Neural crest cell (in vitro differentiated cells): ENCODE measurements at regions not wholly inside any gene's neighbourhood (a gene's known extent, or its start where the extent isn't known, plus 50 kb on each side); places are given as distances from the start of the nearest gene placed in this dataset.

Experiments
- DNase-seq: peaks from one replicate; pipeline ENCODE4 v3.0.0; 2021; ENCODE audit warnings: low read depth, mixed read lengths, low spot score
- H3K27ac Mint-ChIP-seq: one replicate; pipeline ENCODE4 v1.8.0; 2021; ENCODE audit warnings: mild to moderate bottlenecking, mixed read lengths; ENCODE audit not compliant: unreplicated experiment
- H3K27me3 Mint-ChIP-seq: 2 replicates; pipeline ENCODE4 v1.8.0; 2021; ENCODE audit warnings: low read depth, mild to moderate bottlenecking, mixed read lengths
- H3K36me3 Mint-ChIP-seq: 2 replicates; pipeline ENCODE4 v1.8.0; 2021; ENCODE audit warnings: low read depth, mild to moderate bottlenecking, mixed read lengths
- H3K4me1 Mint-ChIP-seq: 2 replicates; pipeline ENCODE4 v1.8.0; 2021; ENCODE audit warnings: mixed read lengths
- H3K4me3 Mint-ChIP-seq: one replicate; pipeline ENCODE4 v1.8.0; 2021; ENCODE audit warnings: mild to moderate bottlenecking, mixed read lengths
- H3K9me3 Mint-ChIP-seq: 2 replicates; pipeline ENCODE4 v1.8.0; 2021; ENCODE audit warnings: mixed read lengths
- CTCF ChIP-seq: fragments of 200-600 bp; sonication (generic); conservative IDR thresholded peaks from 2 replicates; pipeline ENCODE4 v1.5.0; 2021; ENCODE audit warnings: antibody characterized with exemption, mild to moderate bottlenecking

- Mint-ChIP-seq H3K9me3 (peaks cover 6% of the 10 kb centered on the region), H3K36me3 (no peaks in the 10 kb centered on the region), H3K4me3 (no peak overlapping the region), H3K27ac (no peak overlapping the region), H3K27me3 (no peaks in the 10 kb centered on the region), H3K4me1 (peaks cover 4% of the 10 kb centered on the region)
- TF ChIP-seq CTCF: no peak
- DNase-seq: no peak
Observed at GRCh38 chr1:232213928-232214327, 416.0 kb downstream of the SIPA1L2 start.

- peaks cover 3% of the 10 kb centered on the region for H3K9me3 Mint-ChIP-seq
- H3K4me3 Mint-ChIP-seq: no peak overlapping the region
- H3K4me1 Mint-ChIP-seq: peaks cover 4% of the 10 kb centered on the region
- H3K27ac Mint-ChIP-seq: no peak overlapping the region
- no peak for TF ChIP-seq CTCF
- no peak for DNase-seq
- H3K27me3 Mint-ChIP-seq: no peaks in the 10 kb centered on the region
- no peaks in the 10 kb centered on the region for H3K36me3 Mint-ChIP-seq
Observed at GRCh38 chr1:232212253-232212652, 417.7 kb downstream of the SIPA1L2 start.

- DNase-seq: no peak
- no peaks in the 10 kb centered on the region for H3K27me3 Mint-ChIP-seq
- TF ChIP-seq CTCF: peak; percentile 53
- H3K9me3 Mint-ChIP-seq: peaks cover 3% of the 10 kb centered on the region
- peaks cover 4% of the 10 kb centered on the region for H3K4me1 Mint-ChIP-seq
- no peak overlapping the region for H3K4me3 Mint-ChIP-seq
- H3K36me3 Mint-ChIP-seq: no peaks in the 10 kb centered on the region
- H3K27ac Mint-ChIP-seq: no peak overlapping the region
Observed at GRCh38 chr1:232211149-232211548, 418.8 kb downstream of the SIPA1L2 start.

- no peak for TF ChIP-seq CTCF
- no peak overlapping the region for H3K27ac Mint-ChIP-seq
- peaks cover 1% of the 10 kb centered on the region for H3K9me3 Mint-ChIP-seq
- H3K4me3 Mint-ChIP-seq: no peak overlapping the region
- no peaks in the 10 kb centered on the region for H3K36me3 Mint-ChIP-seq
- H3K27me3 Mint-ChIP-seq: no peaks in the 10 kb centered on the region
- DNase-seq: no peak
- peaks cover 4% of the 10 kb centered on the region for H3K4me1 Mint-ChIP-seq
Observed at GRCh38 chr1:232209357-232209756, 420.6 kb downstream of the SIPA1L2 start.

- no peak overlapping the region for H3K27ac Mint-ChIP-seq
- H3K4me1 Mint-ChIP-seq: peaks cover 1% of the 10 kb centered on the region
- H3K9me3 Mint-ChIP-seq: peaks cover 11% of the 10 kb centered on the region
- peaks cover 8% of the 10 kb centered on the region for H3K36me3 Mint-ChIP-seq
- no peaks in the 10 kb centered on the region for H3K27me3 Mint-ChIP-seq
- H3K4me3 Mint-ChIP-seq: no peak overlapping the region
- DNase-seq: no peak
- no peak for TF ChIP-seq CTCF
Observed at GRCh38 chr1:232207073-232207866, 422.7 kb downstream of the SIPA1L2 start.
